ENCODE measurements at regions not wholly inside any gene's neighbourhood (a gene's known extent, or its start where the extent isn't known, plus 50 kb on each side); places are given as distances from the start of the nearest gene placed in this dataset.
"Not testable (repeated sequence)": the region's sequence is repeated elsewhere in the genome, so short reads cannot be mapped to it uniquely, and the experiment has no call there.

- not testable (repeated sequence) for H3K4me3 Mint-ChIP-seq; H3K27me3 ChIP-seq (ENCODE audit: control insufficient read depth, insufficient read depth, low read length, poor library complexity, severe bottlenecking); H3K27ac Mint-ChIP-seq; H3K9ac ChIP-seq (ENCODE audit: extremely low read depth, low read length, poor library complexity, severe bottlenecking); DNase-seq; H3K4me1 ChIP-seq (ENCODE audit: control insufficient read depth, insufficient read depth, low read length); H3K36me3 Mint-ChIP-seq (ENCODE audit: low read depth); H3K27ac ChIP-seq (ENCODE audit: low read depth, low read length); H3K36me3 ChIP-seq (ENCODE audit: control insufficient read depth, insufficient read depth, low read length); H3K9me3 ChIP-seq (ENCODE audit: control insufficient read depth, low read length); H3K27me3 Mint-ChIP-seq (ENCODE audit: insufficient read depth); H3K4me3 ChIP-seq (ENCODE audit: low read length); H3K4me1 Mint-ChIP-seq
- WGBS, 2 experiments (ENCODE audit: insufficient coverage in 1 of 2, insufficient read length in 1 of 2) = 80 to 84% methylated on average over 2 to 5 of the region's 5 CpGs
- H3K9me3 Mint-ChIP-seq = peaks cover 11% of the 10 kb centered on the region
These were observed 1599.2 kb downstream of the RPIA start for GRCh38 chr2:90290701-90291100.

- H3K9me3 ChIP-seq (ENCODE audit: control insufficient read depth, low read length); H3K36me3 ChIP-seq (ENCODE audit: control insufficient read depth, insufficient read depth, low read length); H3K36me3 Mint-ChIP-seq (ENCODE audit: low read depth); H3K27ac ChIP-seq (ENCODE audit: low read depth, low read length); H3K27me3 ChIP-seq (ENCODE audit: control insufficient read depth, insufficient read depth, low read length, poor library complexity, severe bottlenecking); H3K4me3 ChIP-seq (ENCODE audit: low read length); H3K27me3 Mint-ChIP-seq (ENCODE audit: insufficient read depth); H3K27ac Mint-ChIP-seq; H3K9ac ChIP-seq (ENCODE audit: extremely low read depth, low read length, poor library complexity, severe bottlenecking); H3K4me1 ChIP-seq (ENCODE audit: control insufficient read depth, insufficient read depth, low read length); H3K4me3 Mint-ChIP-seq; H3K4me1 Mint-ChIP-seq: not testable (repeated sequence)
- WGBS, 2 experiments (ENCODE audit: insufficient coverage in 1 of 2, insufficient read length in 1 of 2) = 55% methylated on average over 2 to 4 of the region's 5 CpGs
- peak; percentile 32 for DNase-seq
- peaks cover 18% of the 10 kb centered on the region for H3K9me3 Mint-ChIP-seq
These were observed 1599.9 kb downstream of the RPIA start for GRCh38 chr2:90291168-90291883.

GRCh38 chr2:90291934-90292333, 1600.5 kb downstream of the RPIA start:
- 79 to 100% methylated on average over 1 of the region's 1 CpG for WGBS, 2 experiments (ENCODE audit: insufficient coverage in 1 of 2, insufficient read length in 1 of 2)

GRCh38 chr2:90292451-90292850, 1601.0 kb downstream of the RPIA start:
- not testable (repeated sequence) for H3K9ac ChIP-seq (ENCODE audit: extremely low read depth, low read length, poor library complexity, severe bottlenecking); H3K4me3 Mint-ChIP-seq; H3K27ac Mint-ChIP-seq; H3K27me3 Mint-ChIP-seq (ENCODE audit: insufficient read depth); H3K27ac ChIP-seq (ENCODE audit: low read depth, low read length); H3K4me1 ChIP-seq (ENCODE audit: control insufficient read depth, insufficient read depth, low read length); H3K36me3 ChIP-seq (ENCODE audit: control insufficient read depth, insufficient read depth, low read length); H3K36me3 Mint-ChIP-seq (ENCODE audit: low read depth); H3K4me3 ChIP-seq (ENCODE audit: low read length); DNase-seq; H3K27me3 ChIP-seq (ENCODE audit: control insufficient read depth, insufficient read depth, low read length, poor library complexity, severe bottlenecking); H3K4me1 Mint-ChIP-seq; H3K9me3 ChIP-seq (ENCODE audit: control insufficient read depth, low read length)
- WGBS, 2 experiments (ENCODE audit: insufficient coverage in 1 of 2, insufficient read length in 1 of 2) = 76 to 77% methylated on average over 1 to 4 of the region's 4 CpGs
- peaks cover 18% of the 10 kb centered on the region for H3K9me3 Mint-ChIP-seq

More at GRCh38 chr2:90291934-90292333, 1600.5 kb downstream of the RPIA start:
- H3K4me1 ChIP-seq (ENCODE audit: control insufficient read depth, insufficient read depth, low read length); H3K4me1 Mint-ChIP-seq; H3K9ac ChIP-seq (ENCODE audit: extremely low read depth, low read length, poor library complexity, severe bottlenecking); H3K36me3 ChIP-seq (ENCODE audit: control insufficient read depth, insufficient read depth, low read length); H3K36me3 Mint-ChIP-seq (ENCODE audit: low read depth); H3K4me3 Mint-ChIP-seq; H3K27me3 Mint-ChIP-seq (ENCODE audit: insufficient read depth); H3K9me3 ChIP-seq (ENCODE audit: control insufficient read depth, low read length); H3K27ac ChIP-seq (ENCODE audit: low read depth, low read length); H3K27ac Mint-ChIP-seq; H3K4me3 ChIP-seq (ENCODE audit: low read length); H3K27me3 ChIP-seq (ENCODE audit: control insufficient read depth, insufficient read depth, low read length, poor library complexity, severe bottlenecking): not testable (repeated sequence)
- H3K9me3 Mint-ChIP-seq = peaks cover 18% of the 10 kb centered on the region
- peak; percentile 5 for DNase-seq

GRCh38 chr2:90293224-90293623, 1601.8 kb downstream of the RPIA start:
- H3K27me3 Mint-ChIP-seq (ENCODE audit: insufficient read depth); H3K27ac ChIP-seq (ENCODE audit: low read depth, low read length); H3K4me3 Mint-ChIP-seq; H3K27ac Mint-ChIP-seq; H3K9ac ChIP-seq (ENCODE audit: extremely low read depth, low read length, poor library complexity, severe bottlenecking); H3K4me1 Mint-ChIP-seq; H3K27me3 ChIP-seq (ENCODE audit: control insufficient read depth, insufficient read depth, low read length, poor library complexity, severe bottlenecking); H3K4me1 ChIP-seq (ENCODE audit: control insufficient read depth, insufficient read depth, low read length); H3K36me3 ChIP-seq (ENCODE audit: control insufficient read depth, insufficient read depth, low read length); H3K4me3 ChIP-seq (ENCODE audit: low read length); H3K36me3 Mint-ChIP-seq (ENCODE audit: low read depth); DNase-seq; H3K9me3 ChIP-seq (ENCODE audit: control insufficient read depth, low read length): not testable (repeated sequence)
- H3K9me3 Mint-ChIP-seq = peaks cover 18% of the 10 kb centered on the region
- 71 to 75% methylated on average over 4 to 6 of the region's 6 CpGs for WGBS, 2 experiments (ENCODE audit: insufficient coverage in 1 of 2, insufficient read length in 1 of 2)

GRCh38 chr2:90293806-90294205, 1602.3 kb downstream of the RPIA start:
- not testable (repeated sequence) for H3K4me3 Mint-ChIP-seq; H3K9me3 ChIP-seq (ENCODE audit: control insufficient read depth, low read length); H3K27ac Mint-ChIP-seq; DNase-seq; H3K4me3 ChIP-seq (ENCODE audit: low read length); H3K27me3 Mint-ChIP-seq (ENCODE audit: insufficient read depth); H3K36me3 Mint-ChIP-seq (ENCODE audit: low read depth); H3K9ac ChIP-seq (ENCODE audit: extremely low read depth, low read length, poor library complexity, severe bottlenecking); H3K36me3 ChIP-seq (ENCODE audit: control insufficient read depth, insufficient read depth, low read length); H3K4me1 ChIP-seq (ENCODE audit: control insufficient read depth, insufficient read depth, low read length); H3K27me3 ChIP-seq (ENCODE audit: control insufficient read depth, insufficient read depth, low read length, poor library complexity, severe bottlenecking); H3K4me1 Mint-ChIP-seq; H3K27ac ChIP-seq (ENCODE audit: low read depth, low read length)
- 85 to 88% methylated on average over 4 to 6 of the region's 9 CpGs for WGBS, 2 experiments (ENCODE audit: insufficient coverage in 1 of 2, insufficient read length in 1 of 2)
- H3K9me3 Mint-ChIP-seq = peaks cover 20% of the 10 kb centered on the region

- H3K27me3 ChIP-seq (ENCODE audit: control insufficient read depth, insufficient read depth, low read length, poor library complexity, severe bottlenecking); H3K4me1 ChIP-seq (ENCODE audit: control insufficient read depth, insufficient read depth, low read length); H3K27me3 Mint-ChIP-seq (ENCODE audit: insufficient read depth); H3K4me3 Mint-ChIP-seq; H3K4me3 ChIP-seq (ENCODE audit: low read length); H3K36me3 ChIP-seq (ENCODE audit: control insufficient read depth, insufficient read depth, low read length); DNase-seq; H3K36me3 Mint-ChIP-seq (ENCODE audit: low read depth); H3K9ac ChIP-seq (ENCODE audit: extremely low read depth, low read length, poor library complexity, severe bottlenecking); H3K4me1 Mint-ChIP-seq; H3K27ac Mint-ChIP-seq; H3K27ac ChIP-seq (ENCODE audit: low read depth, low read length); H3K9me3 ChIP-seq (ENCODE audit: control insufficient read depth, low read length): not testable (repeated sequence)
- WGBS, 2 experiments (ENCODE audit: insufficient coverage in 1 of 2, insufficient read length in 1 of 2) = 77 to 98% methylated on average over 4 to 13 of the region's 17 CpGs
- H3K9me3 Mint-ChIP-seq = peaks cover 22% of the 10 kb centered on the region
These were observed 1603.7 kb downstream of the RPIA start for GRCh38 chr2:90295036-90295750.
